Amniotic epithelial cell (primary cell): ENCODE measurements at regions not wholly inside any gene's neighbourhood (a gene's known extent, or its start where the extent isn't known, plus 50 kb on each side); places are given as distances from the start of the nearest gene placed in this dataset.

Experiments used
- DNase-seq: peaks from one replicate; pipeline ENCODE4 v3.0.0-alpha.2; 2010; ENCODE audit warnings: low read depth

DNA sequence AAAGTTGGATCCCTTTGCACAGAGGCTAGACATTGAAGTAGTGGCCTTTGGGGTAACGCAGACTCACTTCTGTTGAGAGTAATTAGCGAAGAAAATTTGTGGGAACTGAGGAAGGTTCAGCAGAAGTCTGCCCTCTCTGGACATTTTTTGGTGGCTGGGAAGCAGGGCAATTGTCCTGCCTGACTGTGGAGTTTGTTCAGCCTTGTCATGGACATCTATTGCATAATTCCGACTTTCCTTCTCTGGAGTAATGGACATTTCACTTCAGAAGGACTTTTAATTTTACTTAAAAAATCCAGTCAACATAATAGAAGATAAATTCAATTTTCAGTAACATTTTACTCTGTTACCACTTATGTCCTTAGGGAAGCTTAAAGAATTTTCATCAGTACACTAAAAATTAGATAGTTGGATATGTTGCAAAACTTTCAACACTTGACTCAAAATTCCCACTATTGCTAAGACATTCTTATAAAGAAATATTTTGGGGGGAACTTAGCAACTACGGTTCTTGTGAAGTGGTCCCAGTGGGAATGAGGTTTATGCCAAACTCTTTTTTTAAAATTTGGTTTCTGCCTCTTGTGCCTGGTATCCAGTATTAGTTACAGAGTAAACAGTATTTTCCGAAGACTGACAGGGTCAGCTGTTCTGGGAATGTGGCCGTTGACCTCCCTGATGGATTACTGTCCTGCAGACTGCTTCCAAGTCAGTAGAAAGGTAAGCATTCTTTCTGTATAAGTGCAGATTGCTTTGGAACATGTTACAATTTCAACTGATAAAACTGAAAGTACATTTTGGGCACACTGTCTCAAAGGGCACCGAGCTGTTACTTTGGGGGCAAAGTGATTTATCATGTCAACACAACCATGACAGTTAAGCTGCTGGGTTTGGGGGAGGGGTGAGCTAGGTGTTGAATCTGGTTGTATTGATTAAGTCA is 100.6 kb upstream of the MLIP start:
- peak; percentile 22 for DNase-seq

DNA sequence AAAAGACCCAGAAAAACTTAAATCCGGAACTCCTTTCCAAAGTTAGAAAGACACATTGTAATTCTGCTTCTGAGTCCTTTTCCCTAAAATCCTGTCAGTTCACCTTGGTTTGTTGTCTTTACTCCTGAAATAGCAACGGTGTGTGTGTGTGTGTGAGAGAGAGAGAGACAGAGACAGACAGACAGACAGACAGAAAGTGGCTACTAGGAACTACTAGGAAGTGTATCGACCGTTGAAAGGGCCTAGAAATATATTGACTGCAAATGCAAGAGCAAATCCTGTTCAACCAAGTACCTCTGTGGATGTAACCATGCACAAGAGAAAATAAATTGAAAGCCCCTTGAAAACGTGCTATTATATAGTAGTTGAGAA is 100.0 kb upstream of the MLIP start:
- no peak for DNase-seq

DNA sequence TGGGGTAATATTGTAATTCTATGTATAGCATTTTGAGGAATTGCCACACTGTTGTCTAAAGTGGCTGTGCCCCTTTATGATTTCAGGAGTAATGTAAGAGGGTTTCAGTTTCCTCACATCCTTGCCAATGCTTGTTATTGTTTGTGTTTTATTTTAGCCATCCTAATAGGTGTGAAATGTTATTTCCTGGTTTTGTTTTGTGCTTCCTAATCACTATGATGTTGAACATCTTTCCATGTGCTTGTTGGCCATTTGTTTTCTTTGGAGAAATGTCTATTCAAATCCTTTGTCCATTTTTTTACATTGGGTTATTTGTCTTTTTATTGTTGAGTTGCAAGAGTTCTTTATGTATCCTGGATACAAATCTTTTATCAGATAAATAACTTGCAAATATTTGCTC is 97.3 kb upstream of the MLIP start:
- no peak for DNase-seq

DNA sequence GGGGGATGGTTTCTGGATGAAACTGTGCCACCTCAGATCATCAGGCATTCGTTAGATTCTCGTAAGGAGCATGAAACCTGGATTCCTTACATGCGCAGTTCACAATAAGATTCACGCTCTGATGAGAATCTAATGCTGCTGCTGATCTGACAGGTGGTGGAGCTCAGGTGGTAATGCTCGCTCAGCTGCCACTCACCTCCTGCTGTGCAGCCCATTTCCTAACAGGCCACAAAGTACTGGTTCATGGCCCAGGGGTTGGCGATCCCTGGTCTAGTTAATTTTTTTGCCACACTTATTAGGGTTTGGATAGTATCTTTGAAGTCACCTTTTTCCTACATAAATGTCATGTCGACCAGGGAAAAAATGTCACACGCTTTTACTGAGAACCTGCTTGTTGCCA is 96.8 kb upstream of the MLIP start:
- no peak for DNase-seq

DNA sequence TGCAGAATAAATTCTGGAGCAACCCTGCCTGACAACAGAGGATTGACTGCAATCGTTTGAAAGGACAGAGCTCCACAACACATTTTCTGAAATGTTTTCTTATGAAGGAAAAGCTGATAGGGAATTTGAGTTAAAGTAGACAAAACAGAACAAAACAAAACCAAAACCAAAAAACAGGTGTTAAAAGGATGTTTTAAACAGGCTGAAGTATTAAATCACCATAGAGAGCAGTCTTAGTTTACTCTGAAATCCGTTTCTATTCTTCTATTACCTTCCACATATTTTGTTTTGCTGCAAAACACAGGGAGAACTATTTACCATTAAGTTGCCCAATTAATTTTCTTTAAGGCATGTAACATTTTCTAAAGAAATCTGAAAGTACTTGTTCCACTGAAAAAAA is 93.4 kb upstream of the MLIP start:
- DNase-seq = no peak

DNA sequence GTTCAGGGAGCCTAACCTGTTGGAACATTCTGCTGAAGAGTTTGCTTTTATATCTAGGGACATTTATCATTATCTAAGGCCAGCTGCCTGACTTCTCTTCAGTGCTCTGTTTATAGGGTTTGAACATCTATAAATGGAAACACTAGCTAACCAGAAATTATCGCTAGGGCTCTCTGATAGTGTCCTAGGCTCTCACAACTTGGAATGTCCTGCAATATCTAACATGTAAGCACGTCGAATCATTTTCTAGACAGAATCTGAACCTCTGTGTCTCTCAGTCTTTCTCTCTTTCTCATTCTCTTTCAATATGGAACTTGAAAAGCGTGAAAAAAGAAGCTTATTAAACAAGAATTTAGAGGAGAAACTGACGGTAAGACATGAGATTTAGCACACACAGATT is 92.5 kb upstream of the MLIP start:
- no peak for DNase-seq

DNA sequence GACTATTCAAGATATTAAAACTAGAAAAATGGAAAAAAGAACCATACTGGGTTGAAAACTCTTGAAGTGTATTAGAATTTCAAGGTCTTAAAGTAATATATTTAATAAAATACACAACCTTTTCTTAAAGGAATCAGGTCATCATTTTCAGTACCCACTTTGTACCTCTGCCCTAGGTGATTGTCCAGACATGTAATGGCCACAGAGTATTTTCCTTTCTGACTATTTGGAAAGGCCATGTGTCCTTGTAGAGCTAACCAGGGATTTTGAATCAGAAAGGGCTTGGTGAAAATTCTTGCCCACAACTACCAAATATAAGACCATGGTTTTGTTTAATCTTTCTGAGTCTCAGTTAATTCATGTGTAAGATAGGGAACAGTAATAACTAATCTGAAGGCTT is 91.4 kb upstream of the MLIP start:
- DNase-seq = no peak

DNA sequence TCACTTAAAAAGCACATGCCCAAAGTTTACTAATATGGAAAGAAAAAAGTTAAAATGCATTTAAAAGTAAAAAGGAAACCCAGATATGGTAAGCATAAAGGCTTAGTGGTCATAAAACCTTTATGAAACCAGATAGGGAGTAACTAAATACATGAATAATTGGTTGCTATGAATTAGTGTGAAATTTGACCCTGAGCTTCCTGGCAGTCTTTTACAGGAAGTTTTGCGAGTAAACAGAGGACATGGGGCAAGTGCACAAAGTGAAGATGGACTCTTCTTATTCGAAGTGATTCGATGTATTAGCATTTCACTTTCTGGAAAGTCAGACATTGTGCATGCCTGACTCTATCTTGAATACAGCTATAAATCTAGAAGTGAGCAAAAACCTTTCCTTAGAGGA is 90.9 kb upstream of the MLIP start:
- DNase-seq = peak; percentile 44

DNA sequence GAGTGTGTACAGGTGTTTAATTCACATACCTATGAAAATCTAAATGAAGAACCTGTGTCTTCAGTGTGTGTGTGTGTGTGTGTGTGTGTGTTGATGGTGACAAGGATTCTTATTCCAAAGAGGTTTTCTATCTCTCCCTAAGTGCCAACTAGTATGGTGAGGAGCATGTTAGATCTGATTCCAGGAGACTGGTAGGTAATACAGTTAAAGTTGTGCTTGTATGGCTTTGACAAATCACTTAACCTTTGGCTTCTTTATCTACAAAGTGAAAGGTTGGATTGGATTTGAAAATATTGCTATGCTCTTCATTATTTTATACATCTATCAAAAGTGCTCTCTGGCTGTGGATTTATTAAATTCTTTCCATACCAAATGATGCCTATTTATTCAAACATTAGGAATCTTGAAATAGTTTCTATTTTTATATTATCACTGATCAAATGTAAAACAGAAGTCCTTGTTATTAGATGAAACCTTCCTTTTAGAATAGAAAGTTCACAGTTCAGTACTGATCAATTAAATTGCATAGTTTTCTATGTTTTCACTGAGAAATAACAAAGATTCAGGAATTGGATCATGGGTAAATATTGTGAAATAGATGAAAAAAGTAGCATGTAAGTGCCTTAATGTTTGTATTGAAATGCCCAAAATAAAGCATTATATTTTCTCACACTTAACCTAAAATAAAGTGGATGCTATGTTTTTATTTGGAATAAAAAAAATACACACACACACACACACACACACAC is 84.4 kb upstream of the MLIP start:
- no peak for DNase-seq

DNA sequence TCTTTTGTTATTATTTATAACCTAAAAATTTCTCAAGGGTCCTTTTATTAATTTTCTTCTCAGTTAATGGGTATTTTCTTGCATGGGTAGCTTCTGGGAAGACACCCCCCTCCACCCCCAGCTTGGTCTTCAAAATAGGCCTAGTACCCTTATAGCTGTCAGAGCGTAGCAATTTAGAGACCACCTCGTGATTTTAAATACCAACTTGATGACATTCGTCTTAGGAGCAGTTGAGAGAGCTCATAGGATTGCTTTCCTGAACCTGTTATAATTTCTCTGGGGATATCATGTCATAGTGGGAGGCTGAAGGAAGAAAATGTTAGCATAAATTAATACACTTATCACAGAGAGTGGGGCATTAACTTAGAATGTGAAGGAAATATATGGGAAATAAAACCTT is 83.1 kb upstream of the MLIP start:
- DNase-seq = no peak

DNA sequence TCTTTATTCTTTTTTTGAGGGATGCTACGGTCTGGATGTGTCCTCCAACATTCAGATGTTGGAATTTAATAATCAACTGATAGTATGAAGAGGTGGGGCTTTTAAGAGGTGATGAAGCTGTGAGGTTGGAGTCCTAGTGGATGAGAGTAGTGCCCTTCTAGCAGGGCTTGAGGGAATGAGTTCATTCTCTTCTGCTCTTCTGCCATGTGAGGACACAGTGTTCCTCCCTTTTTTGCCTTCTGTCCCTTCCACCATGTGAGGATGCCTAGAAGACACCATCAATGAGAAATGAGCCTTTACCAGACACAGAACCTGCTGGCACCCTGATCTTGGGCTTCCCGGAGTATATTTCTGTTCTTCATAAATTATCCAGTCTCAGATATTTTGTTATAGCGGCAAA is 82.1 kb upstream of the MLIP start:
- DNase-seq = no peak

DNA sequence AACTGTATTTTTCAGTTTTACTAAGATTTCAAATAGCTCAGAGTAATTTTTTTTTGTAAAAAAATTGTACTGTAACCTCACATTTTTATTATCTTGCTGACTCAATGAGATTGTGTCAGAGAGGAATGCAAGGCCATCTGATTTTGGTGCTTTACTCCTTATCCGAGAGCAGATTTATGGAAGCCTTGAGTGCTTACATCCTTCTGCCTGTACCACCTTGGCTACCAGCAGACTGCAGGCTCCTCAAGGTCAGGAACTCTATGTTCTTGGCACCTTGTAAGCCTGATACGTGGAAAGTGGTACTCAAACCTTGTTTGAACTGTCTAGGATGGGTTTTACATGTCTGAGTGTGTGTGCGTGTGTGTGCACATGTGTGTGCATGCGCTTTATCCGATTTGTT is 80.1 kb upstream of the MLIP start:
- peak; percentile 93 for DNase-seq

DNA sequence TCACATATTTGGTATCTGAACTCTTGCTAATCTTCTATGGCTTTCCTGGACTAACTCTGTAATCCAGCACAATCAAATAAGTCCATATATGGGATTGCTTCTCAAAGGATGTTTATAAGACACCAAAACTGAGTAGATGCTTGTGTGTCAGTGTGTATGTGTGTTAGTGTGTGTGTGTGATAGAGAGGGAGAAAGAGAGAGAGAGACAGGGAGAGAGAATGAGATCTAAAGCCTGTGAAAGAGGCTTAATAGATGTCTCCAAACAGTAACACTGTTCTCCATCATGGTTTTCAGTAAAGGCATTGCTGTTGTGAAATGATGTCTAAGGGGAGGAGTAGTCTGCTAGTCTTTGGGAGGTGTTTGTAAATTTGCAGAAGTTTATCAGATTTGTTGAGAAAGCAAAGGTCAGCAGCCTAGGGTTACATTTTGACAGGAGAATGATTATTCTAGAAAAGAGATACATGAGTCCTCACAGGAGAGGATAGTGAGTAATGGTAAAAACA is 73.9 kb upstream of the MLIP start:
- peak; percentile 82 for DNase-seq

DNA sequence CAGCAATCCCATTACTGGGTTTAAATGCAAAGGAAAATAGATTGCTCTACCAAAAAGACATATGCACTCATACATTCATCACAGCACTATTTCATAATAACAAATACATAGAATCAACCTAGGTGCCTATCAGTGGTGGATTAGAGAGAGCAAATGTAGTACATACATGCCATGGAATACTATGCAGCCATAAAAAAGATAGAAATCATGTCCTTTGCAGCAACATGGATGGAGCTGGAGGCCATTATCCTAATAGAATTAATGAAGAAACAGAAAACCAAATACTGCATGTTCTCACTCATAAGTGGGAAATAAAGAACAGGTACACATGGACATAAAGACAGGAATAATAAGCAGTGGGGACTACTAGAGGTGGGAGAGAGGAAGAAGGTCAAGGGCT is 70.7 kb upstream of the MLIP start:
- no peak for DNase-seq

DNA sequence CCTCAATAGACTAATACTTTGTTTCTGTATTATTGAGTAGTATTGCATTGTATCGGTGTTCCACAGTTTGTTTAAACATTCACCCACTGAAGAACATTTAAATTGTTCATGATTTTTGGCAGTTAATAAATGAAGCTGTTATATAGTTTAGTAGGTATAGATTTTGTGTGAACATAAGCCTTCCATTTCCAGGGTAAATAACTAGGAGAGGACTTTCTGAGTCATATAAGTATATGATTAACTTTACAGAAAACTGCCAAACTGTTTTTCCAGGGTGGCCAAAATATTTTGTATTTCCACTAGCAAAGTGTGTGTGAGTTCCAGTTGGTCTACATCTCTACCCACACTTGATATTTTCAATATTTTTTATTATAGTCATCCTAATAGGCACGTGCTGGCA is 70.0 kb upstream of the MLIP start:
- no peak for DNase-seq

DNA sequence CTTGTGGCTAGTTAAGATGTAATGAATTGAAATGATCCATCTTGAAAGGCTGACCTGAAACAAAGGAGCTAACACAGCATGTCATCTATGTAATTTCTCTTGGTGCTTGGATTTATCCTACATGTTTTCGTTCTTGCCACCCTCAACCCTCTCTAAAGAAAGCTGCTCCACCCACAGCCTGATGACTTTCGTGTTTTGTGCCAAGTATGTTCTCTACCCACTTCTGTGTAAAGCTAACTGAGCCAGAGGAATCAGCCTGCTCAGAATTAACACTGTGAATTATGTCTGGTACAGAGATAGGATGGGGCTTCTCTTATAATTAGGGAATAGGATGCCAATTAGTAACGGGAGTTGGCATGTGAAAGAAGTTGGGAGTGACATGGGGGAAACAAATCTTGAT is 67.9 kb upstream of the MLIP start:
- DNase-seq = no peak

DNA sequence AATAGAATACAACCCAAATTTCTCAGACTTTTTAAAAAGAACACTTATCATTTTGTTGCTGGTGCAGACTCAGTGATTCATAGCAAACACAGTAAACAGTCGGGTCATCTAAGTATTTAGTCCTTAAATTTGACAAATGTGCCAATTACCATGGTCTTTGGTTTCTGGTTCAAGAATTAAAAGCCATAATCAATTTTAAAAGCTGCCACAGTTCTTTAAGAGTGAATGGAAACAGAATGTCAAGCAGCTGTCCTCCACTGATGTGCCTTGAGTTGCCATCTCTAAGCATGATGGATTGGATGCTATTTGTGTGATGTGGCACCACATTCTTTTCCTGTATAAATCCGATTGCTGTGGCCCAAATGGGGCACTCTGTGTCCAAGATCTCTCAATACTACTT is 67.2 kb upstream of the MLIP start:
- DNase-seq = no peak

DNA sequence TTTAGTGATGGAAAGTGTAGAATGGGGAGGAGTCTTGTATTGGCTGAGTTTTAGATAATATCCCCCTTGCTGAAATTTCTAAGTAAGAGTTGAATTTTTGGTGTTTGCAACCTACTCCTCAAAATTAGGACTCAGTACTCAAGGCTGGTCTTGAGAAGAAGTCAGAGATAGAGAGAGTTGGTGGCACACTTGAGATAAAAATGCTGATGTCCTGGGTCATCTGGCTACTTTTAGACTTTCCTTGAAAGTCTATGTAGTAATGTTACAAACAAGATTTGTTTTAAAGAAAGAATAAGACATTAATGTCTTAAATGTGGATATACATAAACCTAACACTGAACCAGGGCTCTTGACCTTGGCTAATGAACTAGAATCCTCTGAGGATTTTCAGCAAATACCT is 62.5 kb upstream of the MLIP start:
- DNase-seq = no peak

DNA sequence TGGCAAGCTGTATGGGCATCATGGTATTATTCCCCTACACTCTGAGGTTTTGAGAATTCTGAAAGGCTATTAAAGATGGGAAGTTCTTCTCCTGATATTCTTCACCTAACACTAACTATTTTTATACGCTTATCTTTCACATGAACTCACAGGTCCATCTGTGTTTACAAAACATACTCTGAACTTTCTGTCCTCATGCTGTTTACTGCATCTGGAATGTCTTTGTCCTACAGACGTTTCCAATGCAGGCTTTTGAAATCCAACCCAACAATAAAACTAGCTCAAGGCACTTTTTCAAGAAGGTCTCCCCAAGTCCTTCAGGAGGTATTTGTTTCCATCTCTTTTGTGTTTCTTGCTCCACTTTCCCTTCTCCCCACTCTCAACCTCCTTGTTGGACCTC is 60.5 kb upstream of the MLIP start:
- peak; percentile 59 for DNase-seq

DNA sequence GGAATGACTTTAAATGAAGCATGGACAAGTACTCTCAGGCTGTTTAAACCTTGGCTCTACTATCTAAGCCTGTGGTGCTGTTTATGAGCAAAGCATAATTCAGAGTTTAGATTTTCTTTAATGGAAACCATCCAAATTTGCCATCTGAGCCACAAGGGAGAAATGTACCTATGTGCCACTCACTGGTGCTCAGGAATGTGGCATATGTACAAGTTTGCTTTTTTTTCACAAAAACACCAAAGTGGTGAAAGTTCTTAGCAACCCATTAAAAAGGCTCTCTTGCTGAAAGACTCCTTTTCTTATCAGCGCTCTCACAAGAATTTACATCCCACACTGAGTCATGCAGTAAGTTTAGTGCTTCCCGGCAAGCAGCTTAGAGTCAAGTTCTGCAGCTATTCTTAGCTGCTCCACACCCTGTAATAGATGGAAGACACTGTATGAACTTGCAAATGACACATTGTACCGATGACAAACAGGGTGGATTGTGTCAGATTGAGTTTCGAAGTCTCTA is 57.3 kb upstream of the MLIP start:
- peak; percentile 97 for DNase-seq

DNA sequence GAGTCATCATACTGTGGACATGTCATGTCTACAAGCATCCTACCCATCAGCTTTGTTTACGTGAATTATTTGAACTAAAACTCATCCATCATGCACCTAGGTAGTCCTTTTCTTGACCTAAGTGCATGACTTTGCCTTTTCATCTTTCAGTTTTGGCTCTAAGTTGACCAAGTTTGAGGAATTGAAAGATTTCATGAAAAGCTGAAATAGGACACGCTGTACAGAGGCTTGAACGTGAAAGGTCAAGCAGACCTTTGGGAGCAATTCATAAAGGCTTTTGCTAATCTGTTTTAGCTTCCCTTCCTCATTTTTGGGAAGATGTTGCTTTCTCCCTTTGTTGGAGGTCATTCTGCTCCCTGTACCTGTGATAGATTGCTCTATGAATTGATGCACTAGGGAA is 55.1 kb upstream of the MLIP start:
- DNase-seq = no peak

DNA sequence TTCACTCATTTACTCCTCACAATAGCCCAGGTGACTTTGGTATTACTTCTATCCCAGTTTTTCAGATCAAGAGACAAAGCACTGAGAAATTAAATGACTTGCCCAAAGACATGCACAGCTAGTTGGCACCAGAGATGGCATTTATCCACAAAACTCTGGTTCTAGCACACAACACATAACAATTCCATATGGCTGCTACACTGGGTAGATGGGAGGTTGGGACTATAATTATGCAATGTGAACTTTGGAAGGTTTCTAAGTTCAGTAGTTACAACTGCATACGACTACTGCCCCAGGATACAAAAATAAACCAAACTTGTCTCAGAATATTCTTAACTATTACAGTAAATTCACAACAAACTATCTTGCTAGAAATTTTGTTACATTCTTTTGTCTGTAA is 54.2 kb upstream of the MLIP start:
- no peak for DNase-seq

DNA sequence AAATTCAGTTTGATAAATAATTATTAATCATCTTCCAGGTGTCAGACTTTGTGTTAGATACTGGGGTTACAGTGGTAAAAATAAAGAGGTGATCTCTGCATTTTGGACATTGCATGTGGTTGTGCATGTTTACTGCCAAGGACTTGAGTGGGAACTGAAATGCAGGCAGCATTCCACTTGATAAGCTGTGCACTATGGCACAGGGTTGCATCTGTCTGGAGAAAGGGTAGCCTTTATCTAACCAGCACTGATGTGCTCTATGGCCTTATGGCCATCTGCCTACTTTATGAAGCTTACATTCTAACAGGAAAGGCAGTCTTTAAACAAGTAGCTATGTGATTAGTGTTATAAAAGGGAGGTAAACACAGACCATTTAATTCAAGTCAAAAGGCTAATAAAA is 53.0 kb upstream of the MLIP start:
- peak; percentile 17 for DNase-seq
